ENCODE measurements at regions not wholly inside any gene's neighbourhood (a gene's known extent, or its start where the extent isn't known, plus 50 kb on each side); places are given as distances from the start of the nearest gene placed in this dataset.

GRCh38 chr7:149552799-149553198, 55.2 kb upstream of the ZNF746 start:
- no peak overlapping the region for H3K4me3 ChIP-seq (ENCODE audit: low read depth, low read length)
- no peak for TF ChIP-seq CTCF (conservative IDR thresholded peaks at IDR 0.05; ENCODE audit: low read depth, low read length)
- no peak for DNase-seq (ENCODE audit: low read depth)

All from epithelial cell of proximal tubule (primary cell).